Osteocyte (in vitro differentiated cells): ENCODE measurements at regions not wholly inside any gene's neighbourhood (a gene's known extent, or its start where the extent isn't known, plus 50 kb on each side); places are given as distances from the start of the nearest gene placed in this dataset.

ENCODE experiments used
- DNase-seq: peaks from one replicate; pipeline ENCODE4 v3.0.0; 2021; ENCODE audit warnings: mixed read lengths; ENCODE audit not compliant: unreplicated experiment; ENCODE audit errors: extremely low spot score
- H3K27ac Mint-ChIP-seq: one replicate; pipeline ENCODE4 v1.8.0; 2021; ENCODE audit warnings: mild to moderate bottlenecking, mixed read lengths; ENCODE audit not compliant: unreplicated experiment
- H3K27me3 Mint-ChIP-seq: one replicate; pipeline ENCODE4 v1.8.0; 2021; ENCODE audit warnings: mixed read lengths; ENCODE audit not compliant: unreplicated experiment
- H3K36me3 Mint-ChIP-seq: one replicate; pipeline ENCODE4 v1.8.0; 2021; ENCODE audit warnings: mixed read lengths; ENCODE audit not compliant: unreplicated experiment
- H3K4me1 Mint-ChIP-seq: one replicate; pipeline ENCODE4 v1.8.0; 2021; ENCODE audit warnings: mixed read lengths; ENCODE audit not compliant: unreplicated experiment
- H3K4me3 Mint-ChIP-seq: one replicate; pipeline ENCODE4 v1.8.0; 2021; ENCODE audit warnings: mild to moderate bottlenecking, moderate library complexity, mixed read lengths; ENCODE audit not compliant: unreplicated experiment
- H3K9me3 Mint-ChIP-seq: one replicate; pipeline ENCODE4 v1.8.0; 2021; ENCODE audit warnings: mixed read lengths; ENCODE audit not compliant: unreplicated experiment
- TF ChIP-seq, protein P1 (sequence below): fragments of 200-600 bp; sonication (generic); IDR thresholded peaks from 2 replicates; pipeline ENCODE4 v1.5.0; 2021; ENCODE audit warnings: antibody characterized with exemption, mild to moderate bottlenecking, moderate library complexity

DNA sequence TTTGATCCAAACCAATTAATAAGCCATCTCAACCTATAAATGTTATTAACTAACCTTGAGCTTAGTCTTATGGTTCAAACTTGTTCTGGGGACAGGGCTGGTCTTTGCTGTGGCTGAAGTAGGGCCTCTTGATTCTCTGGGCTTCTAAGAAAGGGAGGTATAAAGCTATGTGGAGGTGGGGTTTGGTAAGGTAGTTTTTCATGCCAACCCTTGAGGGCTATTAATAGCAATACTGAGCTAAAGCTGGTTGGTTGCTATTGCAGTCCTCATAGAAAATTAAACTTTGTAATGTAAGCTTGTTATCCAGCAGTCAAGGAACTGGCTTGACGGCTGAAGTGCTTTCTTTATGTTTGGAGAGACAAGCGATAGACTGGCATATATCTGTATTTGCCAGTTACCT, 112.1 kb downstream of the RND3 start:
- DNase-seq = no peak
- Mint-ChIP-seq H3K36me3 (peaks cover 2% of the 10 kb centered on the region), H3K27me3 (no peaks in the 10 kb centered on the region)

DNA sequence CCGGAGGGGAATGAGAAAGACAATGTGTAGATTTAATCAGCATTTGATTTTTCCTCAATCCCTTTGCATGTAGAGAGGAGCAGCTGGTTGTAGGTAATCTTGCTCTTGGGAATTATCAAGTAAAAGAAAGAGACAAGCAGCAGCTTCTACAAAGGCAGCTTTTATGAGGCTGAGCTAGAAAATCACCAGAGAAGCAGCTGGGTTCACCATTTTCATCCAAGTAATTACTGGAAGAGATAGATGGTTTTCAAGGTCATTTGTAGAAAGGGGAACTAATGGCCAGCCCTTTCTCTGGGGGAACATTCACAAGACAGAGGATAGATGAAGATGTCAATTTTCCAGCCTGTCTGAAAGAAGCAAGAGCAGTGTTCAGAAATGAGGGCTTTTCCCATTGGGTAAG, 113.0 kb downstream of the RND3 start:
- Mint-ChIP-seq H3K27ac (no peak overlapping the region), H3K36me3 (peaks cover 2% of the 10 kb centered on the region), H3K4me3 (no peak overlapping the region), H3K9me3 (peaks cover 6% of the 10 kb centered on the region), H3K4me1 (peaks cover 19% of the 10 kb centered on the region), H3K27me3 (no peaks in the 10 kb centered on the region)
- DNase-seq = no peak
- TF ChIP-seq, protein P1, sequence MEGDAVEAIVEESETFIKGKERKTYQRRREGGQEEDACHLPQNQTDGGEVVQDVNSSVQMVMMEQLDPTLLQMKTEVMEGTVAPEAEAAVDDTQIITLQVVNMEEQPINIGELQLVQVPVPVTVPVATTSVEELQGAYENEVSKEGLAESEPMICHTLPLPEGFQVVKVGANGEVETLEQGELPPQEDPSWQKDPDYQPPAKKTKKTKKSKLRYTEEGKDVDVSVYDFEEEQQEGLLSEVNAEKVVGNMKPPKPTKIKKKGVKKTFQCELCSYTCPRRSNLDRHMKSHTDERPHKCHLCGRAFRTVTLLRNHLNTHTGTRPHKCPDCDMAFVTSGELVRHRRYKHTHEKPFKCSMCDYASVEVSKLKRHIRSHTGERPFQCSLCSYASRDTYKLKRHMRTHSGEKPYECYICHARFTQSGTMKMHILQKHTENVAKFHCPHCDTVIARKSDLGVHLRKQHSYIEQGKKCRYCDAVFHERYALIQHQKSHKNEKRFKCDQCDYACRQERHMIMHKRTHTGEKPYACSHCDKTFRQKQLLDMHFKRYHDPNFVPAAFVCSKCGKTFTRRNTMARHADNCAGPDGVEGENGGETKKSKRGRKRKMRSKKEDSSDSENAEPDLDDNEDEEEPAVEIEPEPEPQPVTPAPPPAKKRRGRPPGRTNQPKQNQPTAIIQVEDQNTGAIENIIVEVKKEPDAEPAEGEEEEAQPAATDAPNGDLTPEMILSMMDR = no peak

More for the DNA sequence above, 112.1 kb downstream of the RND3 start:
- peaks cover 19% of the 10 kb centered on the region for H3K4me1 Mint-ChIP-seq
- H3K9me3 Mint-ChIP-seq = peaks cover 6% of the 10 kb centered on the region
- no peak overlapping the region for H3K4me3 Mint-ChIP-seq
- TF ChIP-seq, protein P1 = no peak
- H3K27ac Mint-ChIP-seq = no peak overlapping the region

DNA sequence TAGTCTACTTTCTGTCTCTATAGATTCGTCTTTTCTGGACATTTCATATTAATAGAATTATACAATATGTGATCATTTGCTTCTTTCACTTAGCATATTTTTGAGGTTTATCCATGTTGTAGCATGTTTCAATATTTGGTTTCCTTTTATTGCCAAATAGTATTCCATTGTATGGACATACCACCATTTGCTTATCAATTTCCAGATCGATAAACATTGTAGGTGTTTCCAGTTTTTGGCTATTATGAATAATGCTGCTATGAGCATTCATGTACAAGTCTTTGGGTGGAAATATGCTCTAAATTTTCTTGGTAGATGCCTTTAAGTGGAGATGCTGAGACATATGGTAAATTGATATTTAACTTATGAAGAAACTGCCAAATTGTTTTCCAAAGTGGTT, 114.1 kb downstream of the RND3 start:
- Mint-ChIP-seq H3K27ac (no peak overlapping the region), H3K4me1 (peaks cover 19% of the 10 kb centered on the region), H3K9me3 (peaks cover 6% of the 10 kb centered on the region), H3K4me3 (no peak overlapping the region), H3K36me3 (peaks cover 2% of the 10 kb centered on the region), H3K27me3 (no peaks in the 10 kb centered on the region)
- TF ChIP-seq, protein P1 = no peak
- DNase-seq = no peak

DNA sequence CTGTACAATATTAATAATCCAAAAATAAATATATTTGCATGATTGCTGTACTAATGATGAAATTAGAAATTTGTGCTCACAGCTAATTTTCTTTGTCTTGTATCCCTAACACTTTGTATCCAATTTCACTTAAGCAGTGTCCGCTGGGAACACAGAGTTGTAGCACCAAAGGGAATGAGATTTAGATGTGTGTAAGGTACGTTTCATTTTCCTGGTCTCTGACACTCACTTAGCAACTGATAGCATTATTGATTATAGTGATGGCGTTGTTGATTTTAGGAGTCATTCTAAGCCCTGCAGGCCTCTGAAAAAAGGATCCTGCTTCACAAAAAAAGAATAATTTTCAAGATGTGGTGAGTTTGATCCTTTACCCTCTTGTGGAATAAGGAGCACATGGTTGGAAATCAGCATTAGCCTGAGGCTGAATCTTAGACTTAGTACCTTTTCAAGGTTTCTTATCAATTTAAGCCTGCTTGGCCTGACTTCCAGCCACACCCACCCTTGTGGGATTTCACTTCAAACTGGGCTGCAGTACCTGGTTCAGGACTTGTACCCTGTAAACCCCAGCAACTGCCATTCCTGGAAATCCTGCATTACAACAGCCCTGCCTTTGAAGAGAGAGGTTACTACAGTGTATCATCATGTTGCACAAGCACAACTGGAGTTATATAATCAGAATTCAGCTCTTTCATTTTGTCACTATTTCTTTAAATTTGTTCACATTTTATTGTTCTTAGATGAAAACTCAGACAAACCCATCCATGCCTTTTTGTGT, 116.2 kb downstream of the RND3 start:
- H3K27me3 Mint-ChIP-seq = no peaks in the 10 kb centered on the region
- peaks cover 6% of the 10 kb centered on the region for H3K9me3 Mint-ChIP-seq
- H3K4me3 Mint-ChIP-seq = no peak overlapping the region
- TF ChIP-seq, protein P1 = no peak
- H3K27ac Mint-ChIP-seq = no peak overlapping the region
- peaks cover 4% of the 10 kb centered on the region for H3K4me1 Mint-ChIP-seq
- DNase-seq = no peak
- peaks cover 2% of the 10 kb centered on the region for H3K36me3 Mint-ChIP-seq

DNA sequence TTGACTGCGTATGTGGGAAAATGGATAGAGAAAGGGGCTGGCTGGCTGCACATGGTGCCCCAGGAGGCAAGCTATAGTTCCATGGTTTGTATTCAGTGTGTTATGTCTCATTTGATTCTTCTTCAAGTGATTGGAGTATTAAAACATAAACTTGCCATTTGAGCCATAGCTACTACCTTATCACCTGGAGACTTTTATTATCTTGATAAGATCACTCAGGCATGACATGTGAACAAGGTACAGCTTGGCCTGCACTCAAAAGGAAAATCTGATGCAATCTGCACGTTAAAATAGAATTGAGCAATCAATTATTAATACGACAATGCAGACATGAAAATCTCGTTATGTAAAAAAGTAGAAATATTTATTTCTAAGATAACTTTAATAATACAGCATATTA, 116.9 kb downstream of the RND3 start:
- no peak for DNase-seq
- Mint-ChIP-seq H3K9me3 (peaks cover 6% of the 10 kb centered on the region), H3K27me3 (no peaks in the 10 kb centered on the region), H3K36me3 (peaks cover 2% of the 10 kb centered on the region), H3K27ac (no peak overlapping the region), H3K4me1 (no peaks in the 10 kb centered on the region), H3K4me3 (no peak overlapping the region)
- TF ChIP-seq, protein P1 = no peak
